Adrenal gland (tissue), 9 donors: ENCODE measurements at regions not wholly inside any gene's neighbourhood (a gene's known extent, or its start where the extent isn't known, plus 50 kb on each side); places are given as distances from the start of the nearest gene placed in this dataset.

Experiments
- DNase-seq, 7 donors: peaks; one replicate each; pipeline ENCODE4 v3.0.0-alpha.2; 2019 to 2020
- H3K27ac ChIP-seq, 5 donors: fragments of 200-600 bp; sonication (generic) in 4 of 5; 1 replicate in 3 of 5; 2 replicates in 2 of 5; pipeline versions ENCODE4 v1.5.1 to v1.8.0; 2016 to 2020; ENCODE audit warnings: mild to moderate bottlenecking in 1 of 5
- H3K27me3 ChIP-seq: fragments of 200-600 bp; 2 replicates; pipeline ENCODE4 v1.8.0; 2021
- H3K36me3 ChIP-seq, 2 donors: fragments of 200-600 bp; replicated peaks in 1 of 2; 1 replicate in 1 of 2; 2 replicates in 1 of 2; pipeline versions ENCODE4 v1.5.1 to v1.8.0; 2018 to 2022
- H3K4me1 ChIP-seq, 2 donors: fragments of 200-600 bp; replicated peaks in 1 of 2; 1 replicate in 1 of 2; 2 replicates in 1 of 2; pipeline versions ENCODE4 v1.5.1 to v1.8.0; 2018 to 2021
- H3K4me3 ChIP-seq, 4 donors: fragments of 200-600 bp; sonication (generic) in 3 of 4; one replicate each; pipeline ENCODE4 v1.5.1; 2016 to 2018
- H3K9me3 ChIP-seq, 3 donors: fragments of 200-600 bp; sonication (generic) in 1 of 3; replicated peaks in 1 of 3; 1 replicate in 2 of 3; 2 replicates in 1 of 3; pipeline versions ENCODE4 v1.5.1 to v1.8.0; 2016 to 2021
- CTCF ChIP-seq, 6 experiments: fragments of 450-650 bp in 4 of 6; fragments of 200-600 bp in 2 of 6; sonication (generic) in 1 of 6; IDR thresholded peaks; 1 replicate in 5 of 6; 2 replicates in 1 of 6; pipeline versions ENCODE4 v1.5.1 to v1.8.0; 2016 to 2021; ENCODE audit warnings: antibody characterized with exemption in 6 of 6, mild to moderate bottlenecking in 2 of 6, moderate library complexity in 1 of 6
- POLR2A ChIP-seq, 2 donors: fragments of 450-650 bp; IDR thresholded peaks; one replicate each; pipeline ENCODE4 v1.6.1; 2017; ENCODE audit warnings: antibody characterized with exemption in 2 of 2, mild to moderate bottlenecking in 2 of 2, moderate library complexity in 1 of 2
- WGBS, 4 donors: extraction: QIAGEN DNeasy Blood & Tissue Kit in 2 of 4; methylation state at CpG; one replicate each; pipeline versions ENCODE4 v1.1.5 to v1.1.7; 2013 to 2017; 5-methylcytosine and 5-hydroxymethylcytosine counted together
- intact Hi-C, 2 donors: fragments of 100-400 bp; cut with DNase I; formaldehyde crosslinking; loops; one replicate each; pipeline versions ENCODE4 v1.14.1 to v1.15.0; 2022 to 2023
- donor health status: healthy with polysubstance abuse.
- donor health status: Bipolar disorder and iron deficiency.
- donor health status: DM: yes; HTN: yes; CAD: no.
- donor health status: DM: no; HTN: no; CAD: no.
- donor health status: DM: no; HTN: no; CAD: no.

- TF ChIP-seq POLR2A (IDR thresholded peaks at IDR 0.05), result no peak
- TF ChIP-seq CTCF (IDR thresholded peaks at IDR 0.05), result no peak
- 71 to 76% (median 72%) methylated on average over 8 of the region's 8 CpGs for WGBS, 4 donors
- H3K4me3 ChIP-seq, result no peak overlapping the region
- no peak overlapping the region for H3K27ac ChIP-seq
- no peaks in the 10 kb centered on the region for H3K36me3 ChIP-seq
- no peaks in the 10 kb centered on the region for H3K27me3 ChIP-seq
- no peaks in the 10 kb centered on the region for H3K9me3 ChIP-seq
- no peak for DNase-seq
- intact Hi-C loops, result no loop called here
- no peaks in the 10 kb centered on the region for H3K4me1 ChIP-seq
These were observed 142.0 kb upstream of the SLC28A3 start for GRCh38 chr9:84482607-84483006.

- no peak overlapping the region for H3K4me3 ChIP-seq
- intact Hi-C loops, result no loop called here
- H3K27me3 ChIP-seq, result no peaks in the 10 kb centered on the region
- no peak overlapping the region for H3K27ac ChIP-seq
- DNase-seq, result no peak
- H3K36me3 ChIP-seq, result no peaks in the 10 kb centered on the region
- TF ChIP-seq CTCF (IDR thresholded peaks at IDR 0.05), result no peak
- no peak for TF ChIP-seq POLR2A (IDR thresholded peaks at IDR 0.05)
- H3K4me1 ChIP-seq, result no peaks in the 10 kb centered on the region
- 78 to 86% (median 79%) methylated on average over 6 of the region's 6 CpGs for WGBS, 4 donors
- no peaks in the 10 kb centered on the region for H3K9me3 ChIP-seq
These were observed 143.6 kb upstream of the SLC28A3 start for GRCh38 chr9:84484172-84484571.

GRCh38 chr9:84485539-84485938 is 145.0 kb upstream of the SLC28A3 start:
- 76 to 100% (median 79%) methylated on average over 1 to 2 of the region's 2 CpGs for WGBS, 4 donors
- H3K27me3 ChIP-seq, result no peaks in the 10 kb centered on the region
- intact Hi-C loops, result no loop called here
- H3K9me3 ChIP-seq, result no peaks in the 10 kb centered on the region
- no peak overlapping the region for H3K27ac ChIP-seq
- no peak for DNase-seq
- no peaks in the 10 kb centered on the region for H3K4me1 ChIP-seq
- no peaks in the 10 kb centered on the region for H3K36me3 ChIP-seq
- TF ChIP-seq CTCF (IDR thresholded peaks at IDR 0.05) (no peak), POLR2A (IDR thresholded peaks at IDR 0.05) (no peak)
- H3K4me3 ChIP-seq, result no peak overlapping the region

GRCh38 chr9:84486663-84487062 is 146.1 kb upstream of the SLC28A3 start:
- 46 to 70% (median 59%) methylated on average over 1 of the region's 1 CpG for WGBS, 4 donors
- intact Hi-C loops, result no loop called here
- TF ChIP-seq POLR2A (IDR thresholded peaks at IDR 0.05), result no peak
- TF ChIP-seq CTCF (IDR thresholded peaks at IDR 0.05), result no peak
- no peak overlapping the region for H3K27ac ChIP-seq
- H3K27me3 ChIP-seq, result no peaks in the 10 kb centered on the region
- no peak overlapping the region for H3K4me3 ChIP-seq
- no peak for DNase-seq
- no peaks in the 10 kb centered on the region for H3K4me1 ChIP-seq
- H3K9me3 ChIP-seq, result no peaks in the 10 kb centered on the region
- no peaks in the 10 kb centered on the region for H3K36me3 ChIP-seq
